Endothelial cell of umbilical vein (primary cell): ENCODE measurements at regions not wholly inside any gene's neighbourhood (a gene's known extent, or its start where the extent isn't known, plus 50 kb on each side); places are given as distances from the start of the nearest gene placed in this dataset.

Source experiments
- BruUV-seq: library from RNA; stranded (reverse); fragments of 400-500 nt; replicated peaks from 2 replicates; lab custom pipeline; 2021; lab: Mats Ljungman, UMichigan
- CTCF ChIA-PET: fragments of 300-600, 350-600 bp; sonication (Branson Sonifier 250); formaldehyde crosslinking; loops from one replicate; lab custom pipeline; 2021; ENCODE audit warnings: antibody characterized with exemption, inconsistent platforms; lab: Charles Lee
- POLR2A ChIA-PET: fragments of 300-600, 350-600 bp; sonication (Branson Sonifier 250); formaldehyde crosslinking; loops from one replicate; lab custom pipeline; 2021; ENCODE audit warnings: antibody characterized with exemption, inconsistent platforms; lab: Charles Lee
- DNase-seq: peaks from one replicate; pipeline ENCODE4 v3.0.0-alpha.2; 2011; ENCODE audit warnings: low read depth, low spot score
- FAIRE-seq: peaks from 2 replicates; lab custom pipeline; 2011; peaks lifted over from hg19 to GRCh38; lab: Jason Lieb, UNC
- H2AFZ ChIP-seq: 2 replicates; pipeline ENCODE4 v1.6.0; 2012; ENCODE audit warnings: low read depth, low read length, control low read depth, inconsistent platforms
- H3K27ac ChIP-seq: 2 replicates; pipeline ENCODE4 v1.5.1; 2011; ENCODE audit warnings: low read depth, mild to moderate bottlenecking, control low read depth, low read length, moderate library complexity; ENCODE audit not compliant: insufficient read depth
- H3K27me3 ChIP-seq, 2 experiments: 2 replicates each; pipeline versions ENCODE4 v1.6.0 to v1.6.1; 2011; ENCODE audit warnings: low read length in 2 of 2, mixed read lengths in 1 of 2; ENCODE audit not compliant: control insufficient read depth in 2 of 2, insufficient read depth in 2 of 2
- H3K36me3 ChIP-seq, 2 experiments: 2 replicates in 1 of 2; 3 replicates in 1 of 2; pipeline ENCODE4 v1.5.1; 2011; ENCODE audit warnings: low read length in 2 of 2, mild to moderate bottlenecking in 1 of 2, moderate library complexity in 1 of 2; ENCODE audit not compliant: control insufficient read depth in 2 of 2, insufficient read depth in 2 of 2; ENCODE audit errors: extremely low read depth in 1 of 2
- H3K4me1 ChIP-seq: 3 replicates; pipeline ENCODE4 v1.5.1; 2011; ENCODE audit warnings: mild to moderate bottlenecking, low read length; ENCODE audit not compliant: control insufficient read depth, insufficient read depth; ENCODE audit errors: extremely low read depth
- H3K4me2 ChIP-seq: 2 replicates; pipeline ENCODE4 v1.6.1; 2011; ENCODE audit warnings: low read length, control low read depth, mixed read lengths; ENCODE audit not compliant: insufficient read depth
- H3K4me3 ChIP-seq, 3 experiments: fragments of 200-600 bp in 1 of 3; sonication (generic), shearing (Covaris generic) in 1 of 3; replicated peaks in 1 of 3; 2 replicates each; pipeline ENCODE4 v1.5.1; 2011 to 2016; ENCODE audit warnings: control low read depth in 3 of 3, low read length in 3 of 3, mild to moderate bottlenecking in 2 of 3, inconsistent platforms in 1 of 3, low read depth in 1 of 3, moderate library complexity in 1 of 3; ENCODE audit not compliant: insufficient read depth in 1 of 3
- H3K79me2 ChIP-seq: 2 replicates; pipeline ENCODE4 v1.6.0; 2012; ENCODE audit warnings: low read length, inconsistent platforms; ENCODE audit not compliant: control insufficient read depth, insufficient read depth
- H3K9ac ChIP-seq: replicated peaks from 2 replicates; pipeline ENCODE3; 2011; ENCODE audit warnings: low read length, control low read depth; ENCODE audit not compliant: insufficient read depth; ENCODE audit errors: extremely low read depth
- H3K9me1 ChIP-seq: replicated peaks from 3 replicates; pipeline ENCODE4 v1.6.0; 2011; ENCODE audit warnings: mild to moderate bottlenecking, low read length; ENCODE audit not compliant: control insufficient read depth, insufficient read depth; ENCODE audit errors: extremely low read depth
- H3K9me3 ChIP-seq: replicated peaks from 2 replicates; pipeline ENCODE4 v1.5.1; 2012; ENCODE audit warnings: low read length, inconsistent platforms; ENCODE audit not compliant: control insufficient read depth, insufficient read depth
- H4K20me1 ChIP-seq: replicated peaks from 2 replicates; pipeline ENCODE3; 2011; ENCODE audit warnings: mild to moderate bottlenecking, low read length; ENCODE audit not compliant: control insufficient read depth, insufficient read depth; ENCODE audit errors: extremely low read depth
- CTCF ChIP-seq, 2 donors: IDR thresholded peaks; 1 replicate in 1 of 2; 2 replicates in 1 of 2; pipeline ENCODE4 v1.5.1; 2011; ENCODE audit warnings: low read length in 2 of 2, mild to moderate bottlenecking in 2 of 2, moderate library complexity in 2 of 2, control low read depth in 1 of 2, inconsistent platforms in 1 of 2, low read depth in 1 of 2; ENCODE audit not compliant: insufficient read depth in 1 of 2; ENCODE audit errors: extremely low read depth in 1 of 2
- EZH2 ChIP-seq: IDR thresholded peaks from 2 replicates; pipeline ENCODE4 v1.6.1; 2012; ENCODE audit warnings: borderline replicate concordance, low read depth, mild to moderate bottlenecking, moderate library complexity, low read length, inconsistent platforms; ENCODE audit not compliant: severe bottlenecking
- FOS ChIP-seq: IDR thresholded peaks from 2 replicates; pipeline ENCODE4 v1.6.1; 2011; ENCODE audit warnings: mild to moderate bottlenecking, low read length, moderate library complexity, borderline replicate concordance; ENCODE audit not compliant: insufficient read depth
- GATA2 ChIP-seq: IDR thresholded peaks from 2 replicates; pipeline ENCODE4 v1.7.0; 2011; ENCODE audit warnings: low read depth, mild to moderate bottlenecking, moderate library complexity, mixed read lengths, low read length; ENCODE audit not compliant: insufficient read length, insufficient read depth
- JUN ChIP-seq: IDR thresholded peaks from 2 replicates; pipeline ENCODE4 v1.6.1; 2011; ENCODE audit warnings: borderline replicate concordance, low read depth; ENCODE audit not compliant: insufficient read length, insufficient read depth
- MAX ChIP-seq: IDR thresholded peaks from 2 replicates; pipeline ENCODE4 v1.6.1; 2011; ENCODE audit not compliant: insufficient read depth, insufficient read length
- MYC ChIP-seq: IDR thresholded peaks from one replicate; pipeline ENCODE4 v1.6.1; 2011; ENCODE audit warnings: mild to moderate bottlenecking, low read depth, low read length
- POLR2A ChIP-seq: IDR thresholded peaks from 2 replicates; pipeline ENCODE4 v1.6.1; 2012; ENCODE audit warnings: low read depth, mild to moderate bottlenecking, control low read depth, low read length
- POLR2AphosphoS5 ChIP-seq: IDR thresholded peaks from 2 replicates; pipeline ENCODE4 v1.6.1; 2012; ENCODE audit warnings: low read depth, mild to moderate bottlenecking, control low read depth, low read length, moderate library complexity; ENCODE audit not compliant: insufficient read depth
- dilution Hi-C: fragments of 300-500 bp; cut with MboI; formaldehyde crosslinking; loops from one replicate; pipeline ENCODE4 v1.15.0; 2019; ENCODE audit warnings: low sequenced_read_pairs; ENCODE audit not compliant: extremely low pct_ligation_motif_present
- intact Hi-C: fragments of 100-400 bp; cut with micrococcal nuclease; formaldehyde crosslinking; loops from one replicate; pipeline ENCODE4 v1.10.0; 2022

DNA sequence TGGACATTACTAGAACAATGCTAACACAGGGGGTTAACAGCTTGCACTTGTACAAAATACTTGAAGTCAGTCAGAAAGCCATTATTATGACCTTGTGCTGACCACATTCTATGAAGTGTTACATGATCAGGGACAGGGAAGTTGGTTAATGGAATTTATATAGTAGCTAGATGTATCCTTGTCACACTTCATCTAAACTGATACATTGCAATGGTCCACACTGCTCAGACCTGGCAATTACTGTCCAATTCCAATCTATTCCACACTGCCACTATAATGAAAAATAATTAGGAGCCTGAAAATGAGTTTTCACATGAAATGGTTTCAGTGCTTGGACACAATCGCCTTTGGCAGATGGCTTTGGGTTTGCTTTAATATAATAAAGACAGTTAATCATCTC is 850.8 kb downstream of the EPHA7 start:
- Histone ChIP-seq H3K4me1 (no peaks in the 10 kb centered on the region), H3K9me3 (no peaks in the 10 kb centered on the region), H3K36me3 (no peaks in the 10 kb centered on the region), H3K9ac (no peak overlapping the region), H3K27me3 (no peaks in the 10 kb centered on the region), H3K27ac (no peak overlapping the region), H3K4me3 (no peak overlapping the region), H4K20me1 (no peaks in the 10 kb centered on the region), H2AFZ (no peak overlapping the region), H3K79me2 (no peaks in the 10 kb centered on the region), H3K9me1 (no peaks in the 10 kb centered on the region), H3K4me2 (no peak overlapping the region)
- no TSS peak for BruUV-seq
- intact Hi-C loops (no loop called here), dilution Hi-C loops (no loop called here)
- DNase-seq (no peak), FAIRE-seq (no peak)
- TF ChIP-seq CTCF (IDR thresholded peaks at IDR 0.05; ENCODE audit: extremely low read depth in 1 of 2, insufficient read depth in 1 of 2, low read depth in 1 of 2, low read length in 2 of 2): no peak
- no peak for TF ChIP-seq GATA2
- no peak for TF ChIP-seq JUN
- TF ChIP-seq MYC: no peak
- TF ChIP-seq POLR2AphosphoS5: no peak
- TF ChIP-seq EZH2: no peak
- no peak for TF ChIP-seq MAX
- TF ChIP-seq FOS: no peak
- TF ChIP-seq POLR2A: no peak
- ChIA-PET POLR2A (no interaction called here), CTCF (no interaction called here)
